ENCODE measurements at regions not wholly inside any gene's neighbourhood (a gene's known extent, or its start where the extent isn't known, plus 50 kb on each side); places are given as distances from the start of the nearest gene placed in this dataset.

GRCh38 chr9:88776717-88777497 lies 214.4 kb upstream of the S1PR3 start:
- H4K20me1 ChIP-seq (ENCODE audit: insufficient read depth, low read length): no peaks in the 10 kb centered on the region
- 47% methylated on average over 5 of the region's 7 CpGs for WGBS (ENCODE audit: insufficient coverage)
- Mint-ChIP-seq H3K4me1 (peaks cover 47% of the 10 kb centered on the region), H3K4me3 (peak overlapping the region; percentile 64 to 82), H3K27me3 (ENCODE audit: low read depth in 3 of 3) (peaks cover 0 to 6% (median 0%) of the 10 kb centered on the region in 3 donors), H3K27ac (no peak overlapping the region), H3K36me3 (peaks cover 0 to 6% of the 10 kb centered on the region in 2 donors), H3K9me3 (no peaks in the 10 kb centered on the region)
- H3K9ac ChIP-seq (ENCODE audit: insufficient read depth, low read length, poor library complexity, severe bottlenecking): no peak overlapping the region
- H2AFZ ChIP-seq (ENCODE audit: insufficient read depth, low read depth, low read length, poor library complexity, severe bottlenecking): no peak overlapping the region
- peaks cover 34 to 49% of the 10 kb centered on the region in 2 donors for H3K4me1 ChIP-seq (ENCODE audit: control insufficient read depth in 1 of 2, insufficient read depth in 2 of 2, low read length in 2 of 2)
- TF ChIP-seq, protein P1, sequence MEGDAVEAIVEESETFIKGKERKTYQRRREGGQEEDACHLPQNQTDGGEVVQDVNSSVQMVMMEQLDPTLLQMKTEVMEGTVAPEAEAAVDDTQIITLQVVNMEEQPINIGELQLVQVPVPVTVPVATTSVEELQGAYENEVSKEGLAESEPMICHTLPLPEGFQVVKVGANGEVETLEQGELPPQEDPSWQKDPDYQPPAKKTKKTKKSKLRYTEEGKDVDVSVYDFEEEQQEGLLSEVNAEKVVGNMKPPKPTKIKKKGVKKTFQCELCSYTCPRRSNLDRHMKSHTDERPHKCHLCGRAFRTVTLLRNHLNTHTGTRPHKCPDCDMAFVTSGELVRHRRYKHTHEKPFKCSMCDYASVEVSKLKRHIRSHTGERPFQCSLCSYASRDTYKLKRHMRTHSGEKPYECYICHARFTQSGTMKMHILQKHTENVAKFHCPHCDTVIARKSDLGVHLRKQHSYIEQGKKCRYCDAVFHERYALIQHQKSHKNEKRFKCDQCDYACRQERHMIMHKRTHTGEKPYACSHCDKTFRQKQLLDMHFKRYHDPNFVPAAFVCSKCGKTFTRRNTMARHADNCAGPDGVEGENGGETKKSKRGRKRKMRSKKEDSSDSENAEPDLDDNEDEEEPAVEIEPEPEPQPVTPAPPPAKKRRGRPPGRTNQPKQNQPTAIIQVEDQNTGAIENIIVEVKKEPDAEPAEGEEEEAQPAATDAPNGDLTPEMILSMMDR (IDR thresholded peaks at IDR 0.05): no peak
- no peak overlapping the region for H3K27ac ChIP-seq (ENCODE audit: low read depth in 1 of 2, low read length in 2 of 2)
- no peak overlapping the region for H3K4me3 ChIP-seq (replicated peaks in 1 of 3; ENCODE audit: low read depth in 2 of 3, low read length in 3 of 3)
- peak in 1 of 3 donors; percentile 10 for DNase-seq
- no peaks in the 10 kb centered on the region for H3K27me3 ChIP-seq (ENCODE audit: control insufficient read depth in 2 of 2, insufficient read depth in 2 of 2, low read length in 2 of 2)
- no peaks in the 10 kb centered on the region for H3K9me3 ChIP-seq (replicated peaks in 1 of 2; ENCODE audit: control insufficient read depth in 1 of 2, insufficient read depth in 1 of 2, low read length in 2 of 2)
- H3K4me2 ChIP-seq (replicated peaks; ENCODE audit: extremely low read depth, low read length, poor library complexity, severe bottlenecking): no peak overlapping the region
- intact Hi-C loops (cut with micrococcal nuclease): no loop called here
- no peaks in the 10 kb centered on the region for H3K36me3 ChIP-seq (replicated peaks in 1 of 2; ENCODE audit: control insufficient read depth in 1 of 2, insufficient read depth in 2 of 2, low read length in 2 of 2)
- no peaks in the 10 kb centered on the region for H3K79me2 ChIP-seq (ENCODE audit: insufficient read depth, low read length)

- H3K36me3 ChIP-seq (replicated peaks in 1 of 2; ENCODE audit: control insufficient read depth in 1 of 2, insufficient read depth in 2 of 2, low read length in 2 of 2): no peaks in the 10 kb centered on the region
- peak overlapping the region in 1 of 2 donors; percentile 63 for H3K27ac ChIP-seq (ENCODE audit: low read depth in 1 of 2, low read length in 2 of 2)
- H3K27ac Mint-ChIP-seq: peak overlapping the region in 5 of 7 donors; percentile 18 to 73 (median 54)
- peak overlapping the region; percentile 68 for H3K4me2 ChIP-seq (replicated peaks; ENCODE audit: extremely low read depth, low read length, poor library complexity, severe bottlenecking)
- H3K4me1 Mint-ChIP-seq: peaks cover 48% of the 10 kb centered on the region
- DNase-seq: peak; percentile 25 to 60 (median 45)
- peak overlapping the region; percentile 64 to 82 for H3K4me3 Mint-ChIP-seq
- H3K36me3 Mint-ChIP-seq: peaks cover 0 to 6% of the 10 kb centered on the region in 2 donors
- no peaks in the 10 kb centered on the region for H3K9me3 ChIP-seq (replicated peaks in 1 of 2; ENCODE audit: control insufficient read depth in 1 of 2, insufficient read depth in 1 of 2, low read length in 2 of 2)
- intact Hi-C loops (cut with micrococcal nuclease): no loop called here
- H3K4me3 ChIP-seq (replicated peaks in 1 of 3; ENCODE audit: low read depth in 2 of 3, low read length in 3 of 3): peak overlapping the region in 1 of 3 experiments; percentile 52
- peaks cover 34 to 50% of the 10 kb centered on the region in 2 donors for H3K4me1 ChIP-seq (ENCODE audit: control insufficient read depth in 1 of 2, insufficient read depth in 2 of 2, low read length in 2 of 2)
- no peaks in the 10 kb centered on the region for H3K79me2 ChIP-seq (ENCODE audit: insufficient read depth, low read length)
- peak overlapping the region; percentile 73 for H2AFZ ChIP-seq (ENCODE audit: insufficient read depth, low read depth, low read length, poor library complexity, severe bottlenecking)
- 41% methylated on average over 6 of the region's 12 CpGs for WGBS (ENCODE audit: insufficient coverage)
- no peaks in the 10 kb centered on the region for H3K9me3 Mint-ChIP-seq
- H3K9ac ChIP-seq (ENCODE audit: insufficient read depth, low read length, poor library complexity, severe bottlenecking): peak overlapping the region; percentile 33
- H4K20me1 ChIP-seq (ENCODE audit: insufficient read depth, low read length): no peaks in the 10 kb centered on the region
- TF ChIP-seq, protein P1 (IDR thresholded peaks at IDR 0.05): no peak
- H3K27me3 ChIP-seq (ENCODE audit: control insufficient read depth in 2 of 2, insufficient read depth in 2 of 2, low read length in 2 of 2): peaks cover 0 to under 1% of the 10 kb centered on the region in 2 donors
- peaks cover 0 to 12% (median 0%) of the 10 kb centered on the region in 3 donors for H3K27me3 Mint-ChIP-seq (ENCODE audit: low read depth in 3 of 3)
Measured at GRCh38 chr9:88777498-88778312, 213.6 kb upstream of the S1PR3 start.

Data from CD14-positive monocyte (primary cell).